ENCODE measurements at regions not wholly inside any gene's neighbourhood (a gene's known extent, or its start where the extent isn't known, plus 50 kb on each side); places are given as distances from the start of the nearest gene placed in this dataset.
"Not testable (repeated sequence)": the region's sequence is repeated elsewhere in the genome, so short reads cannot be mapped to it uniquely, and the experiment has no call there.

DNA sequence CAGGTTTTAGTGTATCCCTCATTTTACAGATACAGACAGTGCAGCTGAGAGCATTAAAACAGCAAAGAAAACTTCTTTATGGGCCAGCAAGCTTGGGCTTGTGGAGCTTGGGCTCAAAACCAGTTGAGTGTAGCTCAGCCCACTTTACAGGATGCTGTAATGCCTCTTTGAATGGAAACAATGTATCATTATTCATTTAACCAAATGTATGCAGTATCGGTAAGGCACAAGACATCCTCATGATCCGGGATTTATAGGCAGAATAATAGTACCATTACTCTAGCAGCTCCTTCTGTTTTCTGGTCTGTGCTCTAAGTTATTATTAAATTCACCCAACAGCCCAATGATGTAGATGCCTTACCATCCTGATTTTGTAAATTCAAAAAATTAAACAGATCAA, 575.1 kb upstream of the CDH7 start:
- no peak for DNase-seq (ENCODE audit: low read depth)

DNA sequence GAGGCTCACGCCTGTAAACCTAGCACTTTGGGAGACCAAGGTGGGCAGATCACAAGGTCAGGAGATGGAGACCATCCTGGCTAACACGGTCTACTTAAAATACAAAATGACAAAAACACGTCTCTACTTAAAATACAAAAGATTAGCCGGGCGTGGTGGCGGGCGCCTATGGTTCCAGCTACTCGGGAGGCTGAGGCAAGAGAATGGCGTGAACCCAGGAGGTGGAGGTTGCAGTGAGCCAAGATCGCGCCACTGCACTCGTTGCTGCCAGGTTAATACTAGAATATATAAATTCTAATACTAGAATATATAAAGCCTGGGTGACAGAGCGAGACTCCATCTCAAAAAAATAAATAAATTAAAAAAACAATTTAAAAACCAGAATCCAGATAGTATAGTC, 588.7 kb upstream of the CDH7 start:
- DNase-seq (ENCODE audit: low read depth): not testable (repeated sequence)

DNA sequence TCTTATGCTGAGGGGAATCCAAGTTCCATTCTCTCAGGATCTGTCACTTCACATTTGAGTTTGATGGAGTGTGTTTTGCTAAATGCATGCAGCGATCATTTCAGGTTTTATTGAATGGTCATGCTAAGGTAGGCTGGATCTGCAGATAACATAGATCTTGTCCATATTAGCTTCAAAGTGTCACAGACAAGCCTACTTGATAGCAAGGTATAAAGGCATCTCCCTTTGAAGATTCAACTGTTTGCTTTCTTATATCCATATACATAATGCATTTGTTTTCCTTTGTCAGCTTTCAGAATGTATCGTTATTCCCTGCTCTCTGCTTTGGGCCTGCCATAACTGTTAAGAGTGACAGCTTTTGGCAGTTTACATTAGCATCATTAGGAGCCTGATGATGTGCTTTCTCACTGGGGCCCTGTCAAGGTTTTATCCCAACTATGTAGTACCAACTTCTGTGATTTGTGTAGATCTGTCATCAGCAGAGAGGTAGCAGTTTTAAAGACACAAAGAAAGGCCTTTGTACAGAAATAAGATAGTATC, 604.3 kb upstream of the CDH7 start:
- no peak for DNase-seq (ENCODE audit: low read depth)

DNA sequence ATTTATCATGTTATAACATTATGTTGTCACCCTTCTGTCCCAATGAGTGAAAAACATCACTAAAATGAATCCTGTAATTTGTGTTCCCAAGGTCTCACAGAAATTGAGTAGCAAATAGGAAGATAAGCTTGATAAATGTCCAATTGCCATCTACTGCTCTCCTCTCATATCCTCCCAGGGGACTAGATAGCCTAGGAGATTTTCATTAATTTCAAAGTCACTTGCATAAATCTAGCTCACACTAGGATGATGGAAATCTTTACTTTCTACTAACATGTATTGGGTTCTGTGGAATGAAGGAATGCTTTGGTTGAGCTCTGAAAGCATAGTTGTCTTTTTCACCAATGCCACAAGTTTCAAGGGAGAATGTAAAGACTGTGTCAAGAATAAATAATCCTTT, 605.5 kb upstream of the CDH7 start:
- no peak for DNase-seq (ENCODE audit: low read depth)

DNA sequence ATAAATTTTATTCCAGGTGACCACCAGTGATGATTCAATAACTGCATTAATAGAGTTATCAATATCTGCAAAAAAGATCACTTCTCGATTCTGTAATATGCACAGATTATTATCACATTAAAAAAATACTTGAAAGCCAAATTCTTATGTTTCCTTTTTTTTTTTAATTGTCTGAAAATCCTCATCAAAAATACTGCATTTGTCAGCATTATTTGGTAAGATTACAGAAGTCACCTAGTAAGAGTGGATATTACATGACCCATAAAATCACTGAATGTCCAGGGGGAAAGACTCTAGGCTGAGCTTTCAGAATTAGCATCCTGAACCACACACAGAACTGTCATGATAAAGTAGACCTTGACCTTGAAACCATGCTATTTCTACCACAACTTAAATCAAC, 617.2 kb upstream of the CDH7 start:
- DNase-seq (ENCODE audit: low read depth): no peak

DNA sequence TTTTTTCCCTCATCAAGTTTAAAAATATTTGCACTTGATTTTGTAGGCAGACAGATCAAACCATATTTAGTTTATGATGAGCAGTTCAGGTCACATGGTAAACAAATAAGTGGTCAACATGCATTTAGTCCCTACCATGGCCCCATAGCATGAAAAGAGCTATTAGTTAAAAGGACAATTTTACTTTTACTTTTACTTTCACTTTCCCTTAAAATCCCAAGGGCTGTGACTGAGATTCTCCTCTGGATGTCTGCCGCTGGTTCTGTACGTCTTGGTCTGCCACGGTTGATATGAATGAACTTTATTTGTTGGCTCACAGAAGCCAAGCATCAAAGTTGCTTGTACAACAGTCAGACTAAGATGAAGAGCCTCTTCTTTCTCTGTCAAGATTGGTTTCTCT, 626.2 kb upstream of the CDH7 start:
- DNase-seq (ENCODE audit: low read depth): peak; percentile 46

DNA sequence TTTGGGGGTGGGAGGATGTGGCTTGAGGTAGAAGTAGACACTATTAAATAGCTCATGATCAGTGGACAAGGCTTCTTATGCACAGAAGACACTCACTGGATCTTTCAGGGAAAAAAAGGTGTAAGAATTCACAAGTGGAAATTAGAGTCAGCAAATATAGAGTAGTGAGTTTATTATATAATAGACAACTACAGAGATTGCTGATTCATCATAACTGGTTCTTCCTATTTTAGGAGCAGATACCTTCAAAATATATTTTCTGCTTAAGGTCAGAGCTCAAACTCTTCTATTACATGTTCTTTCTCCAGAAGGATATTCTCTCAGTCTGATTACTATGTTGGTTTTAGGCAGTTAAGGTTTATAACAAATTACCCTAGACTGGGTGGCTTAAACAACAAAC, 646.9 kb upstream of the CDH7 start:
- DNase-seq (ENCODE audit: low read depth): no peak

DNA sequence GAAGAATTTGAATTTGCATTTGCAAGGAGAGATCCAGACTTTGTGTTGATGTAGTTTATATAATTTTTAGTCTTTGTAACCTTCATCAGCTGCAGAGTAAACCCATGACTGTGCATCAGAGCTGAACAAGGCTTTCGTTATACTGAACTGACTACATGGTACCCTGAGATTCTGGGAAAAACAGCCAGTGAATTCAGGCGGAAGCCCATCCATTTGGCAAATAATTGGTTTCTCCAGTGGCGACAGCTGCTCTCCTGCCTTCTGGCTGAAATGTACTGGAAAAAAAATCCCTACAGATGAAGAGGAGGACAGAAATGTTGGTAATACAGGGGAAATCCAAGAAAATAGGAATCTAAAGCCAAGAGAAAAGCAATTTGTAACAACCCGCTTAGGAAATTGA, 657.5 kb upstream of the CDH7 start:
- no peak for DNase-seq (ENCODE audit: low read depth)

DNA sequence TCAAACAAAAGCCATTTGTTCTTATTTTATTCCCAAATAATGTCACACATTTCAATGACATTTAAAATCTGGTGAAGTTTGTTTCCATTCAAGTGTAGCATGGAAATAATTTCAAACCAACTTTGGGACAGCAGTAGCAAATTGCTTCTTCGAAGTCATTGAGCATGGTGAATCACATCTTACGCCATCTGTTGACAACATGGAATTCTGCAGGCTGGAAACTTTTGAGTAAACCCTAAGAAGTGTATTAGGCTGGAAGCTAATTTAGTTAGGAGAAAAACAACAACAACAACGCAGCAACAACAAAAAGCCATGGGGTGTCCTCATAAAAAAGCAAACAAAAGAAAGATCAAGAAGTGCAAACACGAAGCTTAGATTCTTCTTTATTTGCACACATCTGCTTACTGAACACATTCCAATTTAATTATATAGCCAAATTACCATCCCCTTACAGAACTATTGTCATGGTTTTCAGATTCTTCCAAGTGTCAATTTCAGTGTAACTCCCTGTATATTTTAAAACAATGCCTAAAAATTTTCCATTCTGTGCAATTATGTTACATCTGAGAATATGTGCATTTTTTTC, 659.0 kb upstream of the CDH7 start:
- DNase-seq (ENCODE audit: low read depth): peak; percentile 4

DNA sequence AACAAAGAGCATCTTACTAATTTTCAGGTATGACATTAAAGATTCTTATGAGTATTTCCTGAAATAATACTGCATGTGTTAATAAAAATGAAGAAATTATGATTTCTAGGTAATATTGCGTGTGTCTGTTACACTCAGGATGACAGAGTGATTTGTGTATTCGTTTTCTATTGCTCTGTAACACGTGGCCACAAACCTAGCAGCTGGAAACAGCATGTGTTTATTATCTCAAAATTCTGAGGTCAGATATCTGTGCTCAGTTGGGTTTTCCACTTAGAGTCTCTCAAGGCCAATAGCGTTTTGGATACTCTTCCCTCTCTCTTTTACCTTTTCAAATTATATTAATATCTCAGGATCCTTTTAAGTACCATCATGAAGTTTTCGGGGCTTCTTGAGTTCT, 667.9 kb upstream of the CDH7 start:
- DNase-seq (ENCODE audit: low read depth): no peak

DNA sequence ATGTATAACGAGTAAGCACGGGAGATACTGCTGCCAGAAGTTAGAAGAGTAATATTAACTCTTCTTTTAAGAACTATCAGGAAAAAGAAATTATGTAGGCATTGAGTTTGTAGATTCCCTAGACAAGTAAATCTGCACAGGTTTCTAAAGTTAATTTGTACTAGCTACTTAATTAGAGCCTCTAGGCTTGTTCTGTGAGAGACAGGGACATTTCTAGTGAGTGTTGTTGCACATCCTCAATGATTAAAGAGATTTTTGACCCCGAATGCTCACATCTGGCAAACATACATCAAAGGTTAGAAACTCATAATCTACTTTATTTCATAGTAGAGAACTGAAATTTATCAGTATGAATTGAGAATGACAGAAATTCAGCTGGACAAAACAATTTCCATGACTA, 669.0 kb upstream of the CDH7 start:
- no peak for DNase-seq (ENCODE audit: low read depth)

DNA sequence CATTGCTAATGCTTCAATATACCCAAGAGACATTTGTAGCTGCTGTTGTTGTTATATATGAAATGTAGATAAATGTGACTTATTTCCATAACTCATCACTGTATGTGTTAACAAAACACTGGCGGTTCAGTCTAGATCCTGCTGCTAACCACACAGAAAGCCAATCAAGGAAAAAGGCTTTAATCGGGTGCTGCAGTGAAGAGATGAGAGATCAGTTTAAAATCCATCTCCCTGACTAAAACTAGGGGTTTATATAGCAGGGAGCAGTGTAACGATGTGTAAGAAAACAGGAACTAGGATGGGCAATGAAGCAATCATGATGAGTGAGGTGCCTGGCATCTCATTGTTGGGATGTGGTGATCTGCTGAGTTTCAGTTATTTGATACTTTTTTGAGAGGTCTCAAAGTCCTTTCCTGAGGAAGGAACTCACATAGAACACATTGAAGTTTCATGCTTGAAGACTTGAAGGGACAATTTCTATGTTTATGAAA, 677.7 kb upstream of the CDH7 start:
- DNase-seq (ENCODE audit: low read depth): peak; percentile 25

DNA sequence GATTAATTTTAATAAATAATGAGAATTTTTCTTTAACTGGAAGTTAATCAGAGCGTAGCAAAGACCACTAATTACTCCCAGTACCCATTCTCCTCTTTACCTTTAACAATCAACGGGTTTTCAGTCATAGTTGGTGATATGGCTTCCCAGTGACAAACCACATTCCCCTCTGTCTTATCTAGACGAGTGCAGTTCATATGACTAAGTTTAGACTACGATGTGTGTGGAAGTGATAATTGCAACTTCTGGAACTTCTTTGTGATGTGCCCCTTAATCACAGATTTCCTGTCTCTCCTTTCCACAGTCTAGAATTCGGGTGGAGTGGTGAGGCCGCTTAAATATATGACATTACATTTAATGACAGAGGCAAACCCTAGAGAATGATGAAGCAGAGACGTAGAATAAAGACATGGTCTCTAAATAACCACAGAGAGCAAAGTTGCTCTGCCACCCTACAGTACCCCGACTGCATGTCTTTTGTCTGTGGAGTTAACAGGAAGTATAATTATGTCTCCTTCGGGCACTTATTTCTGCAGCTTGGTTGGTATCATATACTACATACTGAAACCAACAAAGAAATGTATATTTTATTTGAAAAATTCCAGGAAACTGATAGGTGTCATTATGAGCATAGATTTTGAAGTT, 693.3 kb upstream of the CDH7 start:
- DNase-seq (ENCODE audit: low read depth): peak; percentile 35

DNA sequence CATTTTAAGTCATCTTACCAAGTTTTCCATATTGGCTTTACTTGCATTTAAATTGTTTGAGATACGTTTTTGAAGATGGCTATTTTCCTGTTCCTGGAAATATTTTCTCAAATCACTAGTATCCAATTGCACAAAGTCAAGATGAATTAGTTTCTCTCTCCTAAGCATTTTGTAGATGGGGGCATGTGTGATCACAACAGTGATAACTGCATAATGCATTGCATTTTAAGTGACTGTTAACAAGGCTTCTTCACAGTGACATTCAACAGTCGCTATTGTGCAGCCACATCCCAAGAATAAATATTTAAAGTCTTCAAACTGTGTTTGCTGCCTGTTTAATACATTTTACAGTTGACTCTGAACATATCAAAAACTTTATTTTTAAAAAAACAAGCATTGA, 694.2 kb upstream of the CDH7 start:
- no peak for DNase-seq (ENCODE audit: low read depth)

DNA sequence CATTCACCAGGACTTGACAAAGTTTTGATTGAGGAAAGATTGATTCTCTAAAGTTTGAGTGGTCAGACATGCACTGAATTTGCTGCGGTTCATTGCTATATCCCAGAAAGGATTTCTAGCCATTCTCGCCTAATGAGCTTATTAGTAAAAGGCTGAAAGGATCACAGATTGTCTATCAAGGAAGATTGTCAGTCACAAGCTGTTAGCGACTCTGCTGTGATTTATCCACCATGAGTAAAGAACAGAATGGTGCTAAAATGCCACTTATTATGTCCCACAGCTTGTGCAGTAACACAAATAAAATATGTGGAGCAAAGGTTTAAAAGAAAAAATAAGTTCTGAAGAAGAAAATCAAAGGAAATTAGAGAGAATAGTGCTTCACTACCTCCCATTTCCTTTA, 701.2 kb upstream of the CDH7 start:
- DNase-seq (ENCODE audit: low read depth): no peak

DNA sequence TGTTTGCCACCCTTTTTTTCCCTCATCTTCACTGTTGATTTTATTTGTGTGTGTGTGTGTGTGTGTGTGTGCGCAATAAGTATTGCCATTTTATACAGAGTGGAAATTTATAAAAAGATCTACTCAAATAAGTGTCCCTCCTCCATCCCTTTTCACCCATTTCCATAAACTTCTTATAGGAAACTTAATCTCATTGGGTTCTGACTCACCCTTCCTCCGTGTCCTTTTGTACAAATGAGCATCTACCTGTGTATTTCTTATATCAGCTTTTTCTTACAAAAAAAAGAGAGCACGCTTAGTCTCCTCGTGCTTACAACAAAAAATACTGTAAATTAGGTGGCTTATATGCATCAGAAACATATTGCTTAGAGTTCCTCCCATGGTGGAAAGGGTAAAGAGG, 711.2 kb upstream of the CDH7 start:
- no peak for DNase-seq (ENCODE audit: low read depth)

DNA sequence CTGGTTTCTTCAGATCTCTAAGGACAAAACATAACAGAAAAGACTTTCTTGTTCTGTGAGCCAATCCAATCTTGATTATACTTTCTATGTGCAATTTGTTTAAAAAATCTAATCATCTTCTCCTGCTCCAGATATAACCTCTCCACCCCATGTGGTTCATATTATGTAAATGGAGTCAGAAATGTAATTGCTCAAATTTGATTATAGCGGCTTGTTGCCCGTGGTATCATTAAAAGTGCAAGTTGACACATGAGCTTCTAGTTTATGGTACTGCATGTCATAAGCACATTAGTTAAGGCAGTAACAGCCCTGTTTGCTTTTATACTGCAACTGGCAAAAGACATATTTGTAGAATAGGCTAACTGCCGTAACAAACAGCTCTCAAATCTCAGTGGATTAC, 715.1 kb upstream of the CDH7 start:
- no peak for DNase-seq (ENCODE audit: low read depth)

DNA sequence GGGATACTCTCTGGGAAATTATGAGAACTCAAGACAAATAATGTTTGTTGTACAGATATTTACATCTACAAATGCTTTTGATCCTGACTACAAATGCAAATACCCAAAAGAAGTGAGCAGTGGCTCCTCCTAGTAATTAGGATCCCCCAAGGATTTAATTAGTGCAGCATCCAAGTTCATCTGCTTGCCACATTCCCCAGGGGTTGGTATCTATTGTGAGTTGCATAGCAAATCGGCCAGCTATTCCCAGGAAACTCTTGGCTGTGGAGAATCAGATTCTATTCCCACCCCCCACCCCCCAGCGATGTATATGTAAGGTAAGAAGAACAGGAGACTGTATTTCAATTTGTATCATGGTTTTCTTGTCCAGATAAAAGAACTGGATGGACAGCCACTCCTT, 725.1 kb upstream of the CDH7 start:
- DNase-seq (ENCODE audit: low read depth): no peak

DNA sequence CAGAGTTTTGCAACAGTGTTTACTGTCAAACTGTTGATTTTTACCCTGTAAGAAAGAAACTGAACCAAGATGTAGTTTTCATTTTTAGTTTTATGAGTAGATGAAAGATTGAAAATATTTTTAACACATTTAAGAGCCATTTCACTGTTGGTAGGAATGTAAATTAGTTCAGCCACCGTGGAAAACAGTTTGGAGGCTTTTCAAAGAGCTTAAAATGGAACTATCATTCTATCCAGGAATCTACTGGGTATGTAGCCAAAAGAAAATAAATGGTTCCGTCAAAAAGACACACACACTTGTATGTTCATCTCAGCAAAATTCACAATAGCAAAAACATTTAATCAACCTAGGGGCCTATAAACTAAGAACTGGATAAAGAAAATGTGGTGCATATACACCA, 729.8 kb upstream of the CDH7 start:
- no peak for DNase-seq (ENCODE audit: low read depth)

DNA sequence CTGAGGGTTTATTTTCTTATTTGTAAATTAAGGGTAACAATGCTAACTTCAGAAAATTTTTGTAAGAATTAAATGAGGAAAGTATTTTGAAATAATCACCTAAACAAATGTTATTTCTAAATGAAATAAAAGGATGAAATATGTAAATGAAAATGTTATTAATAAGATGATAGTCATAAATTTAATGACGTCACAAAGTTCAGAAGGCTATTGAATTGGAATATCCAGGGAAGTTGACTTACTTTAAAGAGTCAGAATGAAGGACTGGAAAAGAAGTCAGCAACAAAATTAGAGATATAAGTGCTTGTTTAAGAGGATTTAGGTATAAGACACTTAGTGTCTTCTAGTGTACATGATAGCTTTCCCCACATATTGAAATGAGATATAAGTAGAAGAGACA, 732.6 kb upstream of the CDH7 start:
- DNase-seq (ENCODE audit: low read depth): no peak

DNA sequence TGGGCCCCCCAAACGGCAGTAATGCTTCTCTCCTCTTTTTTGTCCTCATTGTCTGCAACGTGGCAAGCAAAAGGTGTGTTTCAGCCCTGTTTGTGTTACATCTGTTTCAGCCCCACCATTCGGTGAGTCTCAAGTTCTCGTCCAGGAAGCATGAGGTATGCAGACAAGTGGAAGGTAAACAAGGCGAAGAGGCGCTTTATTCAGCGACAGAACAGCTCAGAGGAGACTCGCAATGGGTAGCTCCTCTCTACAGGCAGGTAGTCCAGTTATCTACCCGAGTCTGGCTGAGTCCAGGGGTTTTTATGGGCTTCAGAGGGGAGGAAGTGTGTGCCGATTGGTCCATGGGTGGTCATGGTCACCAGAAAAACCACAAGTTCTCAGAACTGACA, 733.4 kb upstream of the CDH7 start:
- no peak for DNase-seq (ENCODE audit: low read depth)

DNA sequence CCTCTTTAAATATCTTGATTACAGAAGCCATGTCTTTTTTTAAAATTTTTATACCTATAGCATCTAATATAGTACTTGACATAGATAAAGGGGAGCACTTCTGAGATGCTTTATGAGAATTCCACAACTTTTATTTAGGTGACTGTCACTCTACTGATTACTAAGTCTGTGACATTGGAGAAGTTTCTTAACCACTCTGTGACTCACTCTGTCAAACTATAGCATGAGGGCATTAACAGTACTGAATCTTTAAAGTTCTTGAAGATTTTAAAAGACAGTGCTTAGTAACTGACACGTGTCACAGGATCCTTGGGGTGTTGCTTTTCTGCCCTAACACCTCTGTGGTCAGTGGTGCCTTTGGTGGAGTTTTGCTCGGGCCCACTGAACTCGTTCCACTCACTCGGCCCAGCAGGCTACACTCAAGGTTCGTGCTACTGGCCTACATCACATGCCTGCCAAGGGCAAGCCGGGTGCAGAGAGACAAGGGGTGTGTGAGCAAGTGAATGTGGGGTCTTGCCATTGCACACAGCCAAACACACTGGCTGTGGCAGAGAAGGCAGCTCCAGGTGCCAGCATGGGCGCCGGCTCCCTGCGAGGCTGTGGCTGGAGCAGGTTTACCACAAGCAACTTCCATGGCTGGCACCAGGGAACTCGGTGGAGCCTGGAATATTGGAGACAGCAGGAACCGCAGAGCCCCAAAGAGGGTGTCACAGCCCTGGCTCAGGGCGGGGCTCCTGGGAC, 734.0 kb upstream of the CDH7 start:
- DNase-seq (ENCODE audit: low read depth): peak; percentile 1

DNA sequence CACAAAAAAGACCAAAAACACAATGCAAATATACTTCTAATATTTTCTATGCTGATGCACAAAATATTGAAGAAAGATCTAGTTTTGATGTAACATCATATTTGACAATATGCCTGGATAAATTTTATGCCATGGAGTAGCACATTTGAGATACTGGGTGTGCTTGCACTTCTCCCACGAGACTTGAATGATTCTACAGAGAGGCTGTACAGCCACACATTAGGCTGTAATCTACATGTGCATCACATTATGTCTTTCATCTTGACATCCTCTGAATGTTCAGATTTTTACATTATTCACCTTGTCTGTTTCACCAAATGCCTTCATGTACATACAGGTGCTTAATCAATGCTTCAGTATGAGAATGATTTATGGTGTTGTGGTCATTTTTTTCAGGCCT, 756.4 kb upstream of the CDH7 start:
- DNase-seq (ENCODE audit: low read depth): peak; percentile 15

Data from HT1080 (cell line).